Stimulated activated naive CD8-positive, alpha-beta T cell treated with anti-CD3 and anti-CD28 coated beads, Interleukin-15, amount 100 ng/mL, for 72 hours (primary cell): ENCODE measurements at regions not wholly inside any gene's neighbourhood (a gene's known extent, or its start where the extent isn't known, plus 50 kb on each side); places are given as distances from the start of the nearest gene placed in this dataset.

ENCODE experiments used
- ATAC-seq: fragments of 150-1000 bp; cut with Tn5 transposase; 2 replicates; pipeline ENCODE4 v1.10.0; 2021; ENCODE audit warnings: mild to moderate bottlenecking, moderate library complexity
- DNase-seq, 2 donors: peaks; one replicate each; pipeline ENCODE4 v3.0.0; 2021 to 2022
- H3K27ac Mint-ChIP-seq, 2 donors: one replicate each; pipeline ENCODE4 v1.8.0; 2022; ENCODE audit warnings: mild to moderate bottlenecking in 2 of 2, mixed read lengths in 2 of 2, moderate library complexity in 2 of 2
- H3K27me3 Mint-ChIP-seq: one replicate; pipeline ENCODE4 v1.8.0; 2022; ENCODE audit warnings: mixed read lengths
- H3K4me1 Mint-ChIP-seq: one replicate; pipeline ENCODE4 v1.8.0; 2022; ENCODE audit warnings: mild to moderate bottlenecking, mixed read lengths
- H3K4me3 Mint-ChIP-seq, 2 donors: one replicate each; pipeline ENCODE4 v1.8.0; 2022; ENCODE audit warnings: mild to moderate bottlenecking in 2 of 2, mixed read lengths in 2 of 2, moderate library complexity in 1 of 2
- H3K9me3 Mint-ChIP-seq, 2 donors: one replicate each; pipeline ENCODE4 v1.8.0; 2022; ENCODE audit warnings: mixed read lengths in 2 of 2

DNA sequence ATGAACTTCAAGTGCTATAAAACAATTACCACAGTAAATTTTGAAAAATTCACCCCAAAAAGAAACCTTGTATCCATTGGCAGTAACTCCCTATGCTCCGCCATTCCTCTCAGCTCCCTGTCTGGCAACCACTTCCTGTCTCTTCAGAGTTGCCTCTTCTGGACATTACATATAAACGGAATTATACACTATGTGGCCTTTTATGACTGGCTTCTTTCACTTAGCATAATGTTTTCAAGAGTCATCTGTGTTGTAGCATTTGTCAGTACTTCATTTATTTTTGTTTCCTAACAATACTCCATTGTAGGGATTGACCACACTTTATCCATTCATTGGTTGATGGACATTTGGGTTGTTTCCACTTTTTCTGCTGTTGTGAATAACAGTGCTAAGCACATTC is 50.1 kb downstream of the CEP43 start:
- DNase-seq = no peak
- peaks cover 36% of the 10 kb centered on the region for H3K4me1 Mint-ChIP-seq
- no peaks in the 10 kb centered on the region for H3K27me3 Mint-ChIP-seq
- ATAC-seq = no peak
- H3K27ac Mint-ChIP-seq = no peak overlapping the region
- H3K9me3 Mint-ChIP-seq = no peaks in the 10 kb centered on the region
- H3K4me3 Mint-ChIP-seq = no peak overlapping the region

DNA sequence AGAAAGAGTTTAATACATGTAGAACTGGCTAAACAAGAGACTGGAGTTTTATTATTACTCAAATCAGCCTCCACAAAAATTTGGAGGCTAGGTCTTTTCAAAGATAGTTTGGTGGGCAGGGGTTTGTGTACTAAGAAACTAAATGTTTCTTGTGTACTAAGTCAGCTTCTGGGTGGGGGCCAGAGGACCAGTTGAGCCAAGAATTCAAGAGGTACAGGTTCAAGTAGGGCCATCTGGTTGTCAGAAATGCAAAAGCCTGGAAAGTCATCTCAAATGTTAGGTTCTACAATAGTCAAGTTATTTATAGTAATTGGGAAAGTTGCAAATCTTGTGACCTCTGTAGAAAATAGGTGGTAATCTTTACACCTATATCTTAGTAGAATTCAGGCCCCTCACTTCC is 51.7 kb downstream of the CEP43 start:
- no peak for ATAC-seq
- H3K27ac Mint-ChIP-seq = no peak overlapping the region

DNA sequence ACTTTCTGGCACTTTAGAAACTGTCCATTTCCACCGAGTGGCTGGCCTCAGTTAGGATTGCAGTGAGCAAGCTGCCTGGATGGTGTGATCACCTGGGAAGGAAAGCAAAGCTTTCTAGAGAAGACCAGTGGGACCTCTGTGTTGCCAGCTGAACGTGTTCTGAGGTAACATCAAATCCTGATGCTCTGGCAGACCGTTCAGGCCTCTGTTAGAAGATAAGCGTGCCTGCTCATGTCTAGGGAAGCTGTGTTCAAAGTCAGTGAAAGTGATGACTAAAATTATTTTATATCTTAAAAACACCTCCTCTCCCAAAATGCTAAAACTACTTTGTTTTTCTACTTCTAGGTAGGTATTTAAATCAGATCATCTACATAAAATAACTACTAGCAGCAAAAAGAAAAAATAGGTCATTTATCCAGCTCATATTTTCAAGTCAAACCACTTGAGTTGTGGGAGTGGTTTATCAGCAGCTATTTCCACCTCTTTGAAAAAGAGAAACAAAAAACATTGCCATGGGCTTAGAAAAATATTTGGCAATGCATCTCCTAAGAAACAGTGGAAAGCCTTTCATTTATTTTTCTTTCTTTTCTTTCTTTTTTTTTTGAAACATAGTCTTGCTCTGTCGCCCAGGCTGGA is 54.8 kb downstream of the CEP43 start:
- no peak overlapping the region for H3K4me3 Mint-ChIP-seq
- ATAC-seq = no peak
- H3K27ac Mint-ChIP-seq = no peak overlapping the region
- H3K4me1 Mint-ChIP-seq = peaks cover 39% of the 10 kb centered on the region
- no peak for DNase-seq
- peaks cover 16% of the 10 kb centered on the region for H3K27me3 Mint-ChIP-seq
- no peaks in the 10 kb centered on the region for H3K9me3 Mint-ChIP-seq

More for the DNA sequence above, 51.7 kb downstream of the CEP43 start:
- Mint-ChIP-seq H3K4me1 (peaks cover 45% of the 10 kb centered on the region), H3K27me3 (no peaks in the 10 kb centered on the region), H3K4me3 (no peak overlapping the region), H3K9me3 (no peaks in the 10 kb centered on the region)
- no peak for DNase-seq

DNA sequence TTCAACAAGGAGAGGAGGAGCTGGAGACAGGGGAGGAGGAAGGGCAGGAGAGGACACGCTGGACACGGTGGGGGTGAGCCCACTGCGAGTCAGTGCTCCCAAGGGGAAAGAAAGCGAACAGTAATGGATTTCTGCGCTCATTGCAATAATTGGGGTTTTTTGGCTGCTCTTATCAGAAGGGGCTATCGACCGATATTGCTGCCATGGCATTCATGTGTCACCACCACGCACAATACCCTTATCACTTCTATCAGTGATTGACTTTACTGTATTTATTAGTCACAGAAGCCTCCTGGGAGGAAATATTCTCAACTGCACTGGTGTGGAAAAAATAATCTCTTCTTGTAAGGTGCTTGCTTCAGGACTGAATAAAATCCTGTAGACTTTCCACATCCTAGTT is 55.8 kb downstream of the CEP43 start:
- no peaks in the 10 kb centered on the region for H3K9me3 Mint-ChIP-seq
- no peak overlapping the region for H3K27ac Mint-ChIP-seq
- H3K4me1 Mint-ChIP-seq = peaks cover 36% of the 10 kb centered on the region
- H3K4me3 Mint-ChIP-seq = no peak overlapping the region
- ATAC-seq (no peak), DNase-seq (no peak)
- peaks cover 16% of the 10 kb centered on the region for H3K27me3 Mint-ChIP-seq

DNA sequence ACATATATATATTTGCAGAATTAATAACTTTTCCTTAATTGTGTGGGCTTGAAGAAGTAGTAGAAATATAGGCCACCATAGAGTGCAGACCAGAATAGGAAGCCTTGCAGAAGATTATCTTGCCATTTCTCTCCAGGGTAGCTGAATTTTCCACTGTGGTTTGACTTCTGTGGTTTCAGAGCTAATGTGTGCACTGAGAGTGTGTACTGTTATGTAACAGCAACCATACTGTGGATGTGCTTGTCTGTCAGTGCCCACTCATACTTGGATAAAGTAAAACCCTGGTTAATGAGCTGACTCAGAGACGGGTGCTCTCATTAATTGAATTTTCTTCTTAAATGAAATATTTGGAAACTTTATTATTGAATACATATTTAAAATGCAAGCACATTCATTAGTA is 57.2 kb downstream of the CEP43 start:
- H3K27me3 Mint-ChIP-seq = peaks cover 25% of the 10 kb centered on the region
- H3K27ac Mint-ChIP-seq = peak overlapping the region in 1 of 2 donors; percentile 27
- no peaks in the 10 kb centered on the region for H3K9me3 Mint-ChIP-seq
- peaks cover 30% of the 10 kb centered on the region for H3K4me1 Mint-ChIP-seq
- ATAC-seq = peak; percentile 100
- H3K4me3 Mint-ChIP-seq = no peak overlapping the region
- DNase-seq = peak; percentile 42 to 44

DNA sequence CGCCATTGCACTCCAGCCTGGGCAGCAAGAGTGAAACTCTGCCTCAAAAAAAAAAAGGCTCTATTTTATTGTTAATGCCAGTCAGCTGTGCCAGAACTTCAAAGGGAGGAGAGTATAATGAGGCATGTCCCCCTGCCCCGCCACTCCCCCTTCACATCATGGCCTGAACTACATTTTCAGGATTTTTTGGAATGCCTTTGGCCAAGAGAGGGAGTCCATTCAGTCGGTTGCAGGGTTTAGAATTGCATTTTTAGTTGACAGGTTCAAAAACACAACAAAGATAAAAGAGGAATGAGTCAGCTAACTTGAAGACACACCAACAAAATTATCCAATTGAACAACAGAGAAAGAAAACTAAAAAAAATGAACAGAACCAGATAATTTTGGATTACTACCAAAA is 59.1 kb downstream of the CEP43 start:
- H3K4me1 Mint-ChIP-seq = peaks cover 30% of the 10 kb centered on the region
- ATAC-seq (no peak), DNase-seq (no peak)
- peaks cover 37% of the 10 kb centered on the region for H3K27me3 Mint-ChIP-seq
- H3K27ac Mint-ChIP-seq = no peak overlapping the region
- H3K4me3 Mint-ChIP-seq = no peak overlapping the region
- peaks cover 0 to 4% of the 10 kb centered on the region in 2 donors for H3K9me3 Mint-ChIP-seq
